HepG2 (cell line): ENCODE measurements at regions not wholly inside any gene's neighbourhood (a gene's known extent, or its start where the extent isn't known, plus 50 kb on each side); places are given as distances from the start of the nearest gene placed in this dataset.

Source experiments
- ELF4 ChIP-seq: sonication (generic); formaldehyde crosslinking; IDR thresholded peaks from 2 replicates; pipeline ENCODE4 v1.5.0; 2020; ENCODE audit warnings: missing genetic modification reagents, mild to moderate bottlenecking, moderate library complexity, borderline replicate concordance
- HDAC6 ChIP-seq: fragments of 200-600 bp; sonication (generic); IDR thresholded peaks from 2 replicates; pipeline ENCODE4 v1.7.0; 2017; ENCODE audit warnings: mild to moderate bottlenecking, antibody characterized with exemption, low read length, low read depth
- NR3C1 ChIP-seq: sonication (generic); formaldehyde crosslinking; IDR thresholded peaks from 2 replicates; pipeline ENCODE4 v1.4.0; 2020; ENCODE audit warnings: missing genetic modification reagents
- ZNF563 ChIP-seq: sonication (generic); formaldehyde crosslinking; IDR thresholded peaks from 2 replicates; pipeline ENCODE4 v1.8.0; 2022; ENCODE audit warnings: mild to moderate bottlenecking, moderate library complexity, missing genetic modification reagents

DNA sequence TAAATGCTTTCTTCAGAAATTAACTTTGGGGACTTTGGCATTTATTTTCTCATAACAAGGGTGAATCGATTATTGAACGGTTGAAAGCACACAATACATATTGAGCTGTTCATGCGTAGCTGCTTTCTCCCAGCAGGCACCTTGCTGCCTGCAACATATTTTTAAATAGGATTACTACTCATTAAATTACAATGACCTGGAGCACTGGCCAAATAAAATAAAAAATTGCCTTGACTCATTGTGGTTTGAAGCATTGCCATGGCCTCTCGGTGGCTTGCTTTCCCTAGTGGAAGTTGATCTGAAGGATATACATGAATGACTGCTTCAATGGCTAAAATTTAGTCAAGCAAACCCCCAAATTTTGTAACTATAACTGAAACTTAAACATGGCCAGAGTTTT lies 181.6 kb upstream of the NUDT12 start:
- TF ChIP-seq ZNF563 (no peak), HDAC6 (no peak), NR3C1 (no peak), ELF4 (CRISPR knock-in tag) (no peak)
